ENCODE measurements at regions not wholly inside any gene's neighbourhood (a gene's known extent, or its start where the extent isn't known, plus 50 kb on each side); places are given as distances from the start of the nearest gene placed in this dataset.

- ATAC-seq, result no peak
- intact Hi-C loops (cut with DNase I), result no loop called here
Observed at GRCh38 chr7:80563561-80564327, 51.9 kb upstream of the GNAT3 start.

GRCh38 chr7:80565554-80565953 lies 53.7 kb upstream of the GNAT3 start:
- H3K4me1 ChIP-seq (ENCODE audit: control insufficient read depth, insufficient read depth, low read length), result no peaks in the 10 kb centered on the region
- 97% methylated on average over 3 of the region's 3 CpGs for WGBS
- DNase-seq (no peak), ATAC-seq (no peak)
- no peak overlapping the region for H3K4me3 ChIP-seq (ENCODE audit: low read length)
- intact Hi-C loops (cut with DNase I), result no loop called here
- no peaks in the 10 kb centered on the region for H3K27me3 ChIP-seq (ENCODE audit: control insufficient read depth, insufficient read depth)
- H3K9me3 ChIP-seq (ENCODE audit: control insufficient read depth, low read length), result no peaks in the 10 kb centered on the region
- H3K27ac ChIP-seq (ENCODE audit: low read length), result no peak overlapping the region

More at GRCh38 chr7:80563561-80564327, 51.9 kb upstream of the GNAT3 start:
- WGBS, result 81% methylated on average over 7 of the region's 7 CpGs
- no peaks in the 10 kb centered on the region for H3K27me3 ChIP-seq (ENCODE audit: control insufficient read depth, insufficient read depth)
- H3K4me3 ChIP-seq (ENCODE audit: low read length), result no peak overlapping the region
- no peak for DNase-seq
- no peaks in the 10 kb centered on the region for H3K9me3 ChIP-seq (ENCODE audit: control insufficient read depth, low read length)
- H3K4me1 ChIP-seq (ENCODE audit: control insufficient read depth, insufficient read depth, low read length), result no peaks in the 10 kb centered on the region
- H3K27ac ChIP-seq (ENCODE audit: low read length), result no peak overlapping the region

- 69% methylated on average over 4 of the region's 4 CpGs for WGBS
- Histone ChIP-seq H3K9me3 (ENCODE audit: control insufficient read depth, low read length) (no peaks in the 10 kb centered on the region), H3K4me3 (ENCODE audit: low read length) (no peak overlapping the region), H3K27me3 (ENCODE audit: control insufficient read depth, insufficient read depth) (no peaks in the 10 kb centered on the region), H3K4me1 (ENCODE audit: control insufficient read depth, insufficient read depth, low read length) (no peaks in the 10 kb centered on the region), H3K27ac (ENCODE audit: low read length) (no peak overlapping the region)
- DNase-seq, result peak; percentile 43 to 60 (median 54)
- ATAC-seq, result peak; percentile 96 to 97
- intact Hi-C loops (cut with DNase I), result no loop called here
Observed at GRCh38 chr7:80581486-80582260, 56.8 kb upstream of the CD36 start.

- 59% methylated on average over 2 of the region's 2 CpGs for WGBS
- intact Hi-C loops (cut with DNase I), result no loop called here
- peak; percentile 53 to 57 for ATAC-seq
- peak overlapping the region; percentile 52 for H3K27ac ChIP-seq (ENCODE audit: low read length)
- no peak overlapping the region for H3K4me3 ChIP-seq (ENCODE audit: low read length)
- no peaks in the 10 kb centered on the region for H3K27me3 ChIP-seq (ENCODE audit: control insufficient read depth, insufficient read depth)
- no peaks in the 10 kb centered on the region for H3K9me3 ChIP-seq (ENCODE audit: control insufficient read depth, low read length)
- DNase-seq, result peak in 2 of 3 donors; percentile 28 to 55
- H3K4me1 ChIP-seq (ENCODE audit: control insufficient read depth, insufficient read depth, low read length), result no peaks in the 10 kb centered on the region
Observed at GRCh38 chr7:80583901-80584300, 54.5 kb upstream of the CD36 start.

- Histone ChIP-seq H3K27ac (ENCODE audit: low read length) (no peak overlapping the region), H3K4me3 (ENCODE audit: low read length) (no peak overlapping the region), H3K4me1 (ENCODE audit: control insufficient read depth, insufficient read depth, low read length) (no peaks in the 10 kb centered on the region), H3K27me3 (ENCODE audit: control insufficient read depth, insufficient read depth) (no peaks in the 10 kb centered on the region), H3K9me3 (ENCODE audit: control insufficient read depth, low read length) (no peaks in the 10 kb centered on the region)
- ATAC-seq (peak in 1 of 2 donors; percentile 32), DNase-seq (no peak)
- intact Hi-C loops (cut with DNase I), result no loop called here
Observed at GRCh38 chr7:80584778-80585177, 53.7 kb upstream of the CD36 start.

GRCh38 chr7:80587538-80587937 lies 50.9 kb upstream of the CD36 start:
- no peaks in the 10 kb centered on the region for H3K27me3 ChIP-seq (ENCODE audit: control insufficient read depth, insufficient read depth)
- H3K27ac ChIP-seq (ENCODE audit: low read length), result no peak overlapping the region
- no peaks in the 10 kb centered on the region for H3K9me3 ChIP-seq (ENCODE audit: control insufficient read depth, low read length)
- H3K4me1 ChIP-seq (ENCODE audit: control insufficient read depth, insufficient read depth, low read length), result no peaks in the 10 kb centered on the region
- no peak for ATAC-seq
- DNase-seq, result no peak
- intact Hi-C loops (cut with DNase I), result no loop called here
- WGBS, result 46% methylated on average over 1 of the region's 1 CpG
- H3K4me3 ChIP-seq (ENCODE audit: low read length), result no peak overlapping the region

- H3K27me3 ChIP-seq (ENCODE audit: control insufficient read depth, insufficient read depth), result no peaks in the 10 kb centered on the region
- DNase-seq (no peak), ATAC-seq (no peak)
- H3K4me3 ChIP-seq (ENCODE audit: low read length), result no peak overlapping the region
- 89% methylated on average over 3 of the region's 3 CpGs for WGBS
- H3K4me1 ChIP-seq (ENCODE audit: control insufficient read depth, insufficient read depth, low read length), result no peaks in the 10 kb centered on the region
- H3K9me3 ChIP-seq (ENCODE audit: control insufficient read depth, low read length), result no peaks in the 10 kb centered on the region
- intact Hi-C loops (cut with DNase I), result no loop called here
- H3K27ac ChIP-seq (ENCODE audit: low read length), result no peak overlapping the region
Observed at GRCh38 chr7:80588591-80588990, 49.9 kb upstream of the CD36 start.
